WTC11 (cell line): ENCODE measurements at regions not wholly inside any gene's neighbourhood (a gene's known extent, or its start where the extent isn't known, plus 50 kb on each side); places are given as distances from the start of the nearest gene placed in this dataset.

Experiments
- AFF4 ChIP-seq: sonication (generic); formaldehyde crosslinking; IDR thresholded peaks from 2 replicates; pipeline ENCODE4 v1.8.1; 2023; ENCODE audit warnings: mild to moderate bottlenecking, missing genetic modification reagents, borderline replicate concordance
- ATF2 ChIP-seq: sonication (generic); formaldehyde crosslinking; IDR thresholded peaks from 2 replicates; pipeline ENCODE4 v1.8.1; 2022; ENCODE audit warnings: low read depth, missing genetic modification reagents, borderline replicate concordance
- CREM ChIP-seq: sonication (generic); formaldehyde crosslinking; IDR thresholded peaks from 2 replicates; pipeline ENCODE4 v1.8.1; 2022; ENCODE audit warnings: mild to moderate bottlenecking, missing genetic modification reagents, moderate library complexity
- E2F1 ChIP-seq: sonication (generic); formaldehyde crosslinking; IDR thresholded peaks from 2 replicates; pipeline ENCODE4 v1.8.0; 2022; ENCODE audit warnings: mild to moderate bottlenecking, missing genetic modification reagents
- E2F5 ChIP-seq: sonication (generic); formaldehyde crosslinking; IDR thresholded peaks from 2 replicates; pipeline ENCODE4 v1.8.1; 2022; ENCODE audit warnings: mild to moderate bottlenecking, moderate library complexity, missing genetic modification reagents
- ELF4 ChIP-seq: sonication (generic); formaldehyde crosslinking; IDR thresholded peaks from 2 replicates; pipeline ENCODE4 v1.8.1; 2022; ENCODE audit warnings: low read depth, mild to moderate bottlenecking, moderate library complexity, missing genetic modification reagents
- FOXK1 ChIP-seq: sonication (generic); formaldehyde crosslinking; IDR thresholded peaks from 2 replicates; pipeline ENCODE4 v1.8.0; 2022; ENCODE audit warnings: mild to moderate bottlenecking, moderate library complexity, missing genetic modification reagents
- NFE2L1 ChIP-seq: sonication (generic); formaldehyde crosslinking; IDR thresholded peaks from 2 replicates; pipeline ENCODE4 v1.8.1; 2023; ENCODE audit warnings: missing genetic modification reagents
- OVOL2 ChIP-seq: fragments of 250-450 bp; sonication (Bioruptor Pico); IDR thresholded peaks from 2 replicates; pipeline ENCODE4 v1.9.0; 2021; ENCODE audit warnings: mild to moderate bottlenecking, borderline replicate concordance
- PRDM15 ChIP-seq: sonication (generic); formaldehyde crosslinking; IDR thresholded peaks from 2 replicates; pipeline ENCODE4 v1.8.0; 2022; ENCODE audit warnings: missing genetic modification reagents
- PREB ChIP-seq: sonication (generic); formaldehyde crosslinking; IDR thresholded peaks from 2 replicates; pipeline ENCODE4 v1.8.1; 2022; ENCODE audit warnings: mild to moderate bottlenecking, missing genetic modification reagents, moderate library complexity, borderline replicate concordance
- PRRX2 ChIP-seq: fragments of 250-450 bp; sonication (Bioruptor Pico); IDR thresholded peaks from 2 replicates; pipeline ENCODE4 v1.8.0; 2021; ENCODE audit warnings: mild to moderate bottlenecking
- STAT6 ChIP-seq: sonication (generic); formaldehyde crosslinking; conservative IDR thresholded peaks from 2 replicates; pipeline ENCODE4 v1.8.1; 2023; ENCODE audit warnings: mild to moderate bottlenecking, low read depth, missing genetic modification reagents, moderate library complexity
- TCF7 ChIP-seq: sonication (generic); formaldehyde crosslinking; IDR thresholded peaks from 2 replicates; pipeline ENCODE4 v1.8.0; 2022; ENCODE audit warnings: mild to moderate bottlenecking, low read depth, missing genetic modification reagents, moderate library complexity
- ZNF121 ChIP-seq: sonication (generic); formaldehyde crosslinking; IDR thresholded peaks from 2 replicates; pipeline ENCODE4 v1.8.0; 2023; ENCODE audit warnings: missing genetic modification reagents
- ZNF219 ChIP-seq: sonication (generic); formaldehyde crosslinking; IDR thresholded peaks from 2 replicates; pipeline ENCODE4 v1.8.0; 2023; ENCODE audit warnings: missing genetic modification reagents, mild to moderate bottlenecking, borderline replicate concordance
- ZNF232 ChIP-seq: sonication (generic); formaldehyde crosslinking; IDR thresholded peaks from 2 replicates; pipeline ENCODE4 v1.8.0; 2022; ENCODE audit warnings: mild to moderate bottlenecking, missing genetic modification reagents
- ZNF263 ChIP-seq: sonication (generic); formaldehyde crosslinking; IDR thresholded peaks from 2 replicates; pipeline ENCODE4 v1.8.1; 2022; ENCODE audit warnings: low read depth, mild to moderate bottlenecking, moderate library complexity, missing genetic modification reagents
- ZNF317 ChIP-seq: sonication (generic); formaldehyde crosslinking; IDR thresholded peaks from 2 replicates; pipeline ENCODE4 v1.8.1; 2023; ENCODE audit warnings: low read depth, mild to moderate bottlenecking, moderate library complexity, missing genetic modification reagents, borderline replicate concordance
- ZNF423 ChIP-seq: fragments of 250-450 bp; sonication (Bioruptor Pico); IDR thresholded peaks from 2 replicates; pipeline ENCODE4 v2.1.2; 2022; ENCODE audit warnings: mild to moderate bottlenecking, moderate library complexity
- ZNF671 ChIP-seq: fragments of 250-450 bp; sonication (Bioruptor Pico); IDR thresholded peaks from 2 replicates; pipeline ENCODE4 v1.8.0; 2021; ENCODE audit warnings: mild to moderate bottlenecking

GRCh38 chr14:89701211-89702043, 253.1 kb downstream of the EFCAB11 start (continued):
- TF ChIP-seq ZNF263 (CRISPR knock-in tag), result peak; percentile 75
- TF ChIP-seq CREM (CRISPR knock-in tag), result peak; percentile 71; the same call in 1 of the 2 replicates
- TF ChIP-seq ZNF121 (CRISPR knock-in tag), result no peak
- TF ChIP-seq OVOL2 (CRISPR knock-in tag), result no peak
- TF ChIP-seq ZNF423 (CRISPR knock-in tag), result no peak
- no peak for TF ChIP-seq ZNF671 (CRISPR knock-in tag)
- peak; percentile 88; the same call in 1 of the 2 replicates for TF ChIP-seq AFF4 (CRISPR knock-in tag)
- peak; percentile 93 for TF ChIP-seq E2F1 (CRISPR knock-in tag)
- TF ChIP-seq PRDM15 (CRISPR knock-in tag), result no peak
- 0 out of 2 replicates have a peak, but pooled peaks have one; percentile 76 for TF ChIP-seq ELF4 (CRISPR knock-in tag)
- no peak for TF ChIP-seq ZNF219 (CRISPR knock-in tag)
- peak; percentile 79; the same call in 1 of the 2 replicates for TF ChIP-seq PREB (CRISPR knock-in tag)
- TF ChIP-seq PRRX2 (CRISPR knock-in tag), result no peak
- TF ChIP-seq TCF7 (CRISPR knock-in tag), result 0 out of 2 replicates have a peak, but pooled peaks have one; percentile 73
- peak; percentile 65; the same call in 1 of the 2 replicates for TF ChIP-seq ZNF317 (CRISPR knock-in tag)
- no peak for TF ChIP-seq ATF2 (CRISPR knock-in tag)
- TF ChIP-seq FOXK1, result peak; percentile 83; the same call in 1 of the 2 replicates
- peak; percentile 89 for TF ChIP-seq E2F5 (CRISPR knock-in tag)
- peak; percentile 95 for TF ChIP-seq NFE2L1 (CRISPR knock-in tag)
- TF ChIP-seq ZNF232, result peak; percentile 94
- 0 out of 2 replicates have a peak, but pooled peaks have one; percentile 43 for TF ChIP-seq STAT6 (CRISPR knock-in tag)
